Brain microvascular endothelial cell (primary cell): ENCODE measurements at regions not wholly inside any gene's neighbourhood (a gene's known extent, or its start where the extent isn't known, plus 50 kb on each side); places are given as distances from the start of the nearest gene placed in this dataset.
"Not testable (repeated sequence)": the region's sequence is repeated elsewhere in the genome, so short reads cannot be mapped to it uniquely, and the experiment has no call there.

Experiments
- DNase-seq: peaks from one replicate; pipeline ENCODE4 v3.0.0-alpha.2; 2020
- H3K27ac ChIP-seq: fragments of 250-450 bp; sonication (Bioruptor Pico); 2 replicates; pipeline ENCODE4 v1.5.1; 2020; ENCODE audit warnings: mild to moderate bottlenecking, moderate library complexity
- H3K27me3 ChIP-seq: fragments of 250-450 bp; sonication (Bioruptor Pico); replicated peaks from 2 replicates; pipeline ENCODE4 v1.5.1; 2020; ENCODE audit warnings: mild to moderate bottlenecking
- H3K36me3 ChIP-seq: fragments of 250-450 bp; sonication (Bioruptor Pico); replicated peaks from 2 replicates; pipeline ENCODE4 v1.5.1; 2020; ENCODE audit warnings: mild to moderate bottlenecking
- H3K4me3 ChIP-seq: 2 replicates; pipeline ENCODE4 v1.5.1; 2011; ENCODE audit warnings: low read depth, mild to moderate bottlenecking, control low read depth, low read length, moderate library complexity
- CTCF ChIP-seq: IDR thresholded peaks from 2 replicates; pipeline ENCODE4 v1.5.1; 2011; ENCODE audit warnings: low read depth, mild to moderate bottlenecking, moderate library complexity, low read length, control low read depth, inconsistent platforms; ENCODE audit errors: missing control alignments
- in situ Hi-C: cut with HindIII; loops from 2 replicates; pipeline ENCODE4 v1.10.0; 2017; ENCODE audit warnings: low sequenced_read_pairs, low pct_ligation_motif_present

DNA sequence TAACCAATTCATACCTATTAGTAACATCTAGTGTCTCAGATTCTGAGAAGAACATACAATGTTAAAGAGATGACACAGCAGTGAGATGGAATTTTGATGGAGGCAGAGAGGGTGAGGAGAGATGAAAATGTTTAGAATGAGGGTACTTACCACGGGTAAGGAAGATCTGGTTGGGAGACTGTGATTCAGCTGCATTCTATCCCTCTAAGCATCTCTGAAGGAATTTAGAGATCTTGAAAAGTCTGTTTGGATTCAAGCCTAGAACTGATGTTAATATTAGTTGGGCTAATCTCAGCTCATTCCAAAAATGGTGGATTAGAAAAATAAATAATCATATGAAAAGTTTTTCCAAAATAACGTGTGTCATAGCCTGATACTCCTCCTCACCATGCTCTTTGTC lies 191.5 kb upstream of the CLINT1 start:
- no peak for TF ChIP-seq CTCF
- no peak overlapping the region for H3K27ac ChIP-seq
- H3K36me3 ChIP-seq, result no peaks in the 10 kb centered on the region
- H3K27me3 ChIP-seq, result no peaks in the 10 kb centered on the region
- DNase-seq, result no peak
- in situ Hi-C loops, result no loop called here
- H3K4me3 ChIP-seq, result no peak overlapping the region

DNA sequence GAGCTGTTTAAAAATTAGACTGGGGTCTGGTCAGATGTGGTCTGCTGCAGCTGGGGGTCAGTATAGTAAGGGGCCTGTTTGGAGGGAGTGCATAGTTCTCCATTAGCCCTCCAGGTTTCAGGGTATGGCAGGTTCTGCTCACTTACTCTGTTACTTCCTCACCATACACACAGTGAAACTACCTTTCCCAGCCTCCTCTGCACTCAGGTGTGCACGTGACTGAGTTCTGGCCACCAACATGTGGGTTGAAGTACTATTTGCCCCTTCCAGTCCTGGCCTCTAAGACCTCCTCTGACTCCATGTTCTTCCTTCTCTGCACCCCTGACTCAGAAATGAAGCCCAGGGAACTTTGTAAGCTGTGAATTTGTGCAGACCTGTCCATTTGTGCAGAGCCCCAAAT lies 190.5 kb upstream of the CLINT1 start:
- H3K36me3 ChIP-seq, result no peaks in the 10 kb centered on the region
- no peak for TF ChIP-seq CTCF
- in situ Hi-C loops, result no loop called here
- no peak for DNase-seq
- H3K4me3 ChIP-seq, result no peak overlapping the region
- no peak overlapping the region for H3K27ac ChIP-seq
- H3K27me3 ChIP-seq, result no peaks in the 10 kb centered on the region

- no peak for TF ChIP-seq CTCF
- Histone ChIP-seq H3K27me3 (no peaks in the 10 kb centered on the region), H3K36me3 (no peaks in the 10 kb centered on the region), H3K4me3 (no peak overlapping the region), H3K27ac (no peak overlapping the region)
- in situ Hi-C loops, result no loop called here
- no peak for DNase-seq
These were observed 186.8 kb upstream of the CLINT1 start for GRCh38 chr5:158045696-158046095.

GRCh38 chr5:158039911-158040347 lies 181.0 kb upstream of the CLINT1 start:
- TF ChIP-seq CTCF, result no peak
- no peak for DNase-seq
- H3K36me3 ChIP-seq, result no peaks in the 10 kb centered on the region
- no peak overlapping the region for H3K27ac ChIP-seq
- no peak overlapping the region for H3K4me3 ChIP-seq
- no peaks in the 10 kb centered on the region for H3K27me3 ChIP-seq
- in situ Hi-C loops, result no loop called here

DNA sequence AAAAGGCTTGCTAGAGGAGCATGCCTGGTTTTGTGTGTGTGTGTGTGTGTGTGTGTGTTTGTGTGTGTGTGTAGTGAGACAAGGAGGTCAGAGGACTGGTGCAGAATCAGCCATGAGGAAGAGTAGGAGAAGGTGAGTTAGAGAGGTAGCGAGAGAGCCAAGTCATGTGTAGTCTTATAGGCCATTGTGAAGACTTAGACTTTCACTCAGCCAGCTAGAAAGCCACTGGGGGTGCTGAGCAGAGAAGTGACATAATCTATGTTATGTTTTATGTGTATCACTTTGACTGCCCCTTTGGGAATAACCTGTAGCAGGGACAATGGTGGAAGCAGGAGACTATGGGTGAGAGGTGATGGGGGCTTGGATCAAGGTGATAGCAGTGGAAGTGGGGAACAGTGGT lies 180.5 kb upstream of the CLINT1 start:
- in situ Hi-C loops, result no loop called here
- Histone ChIP-seq H3K36me3 (no peaks in the 10 kb centered on the region), H3K4me3 (no peak overlapping the region), H3K27me3 (no peaks in the 10 kb centered on the region), H3K27ac (no peak overlapping the region)
- TF ChIP-seq CTCF, result no peak
- DNase-seq, result no peak

DNA sequence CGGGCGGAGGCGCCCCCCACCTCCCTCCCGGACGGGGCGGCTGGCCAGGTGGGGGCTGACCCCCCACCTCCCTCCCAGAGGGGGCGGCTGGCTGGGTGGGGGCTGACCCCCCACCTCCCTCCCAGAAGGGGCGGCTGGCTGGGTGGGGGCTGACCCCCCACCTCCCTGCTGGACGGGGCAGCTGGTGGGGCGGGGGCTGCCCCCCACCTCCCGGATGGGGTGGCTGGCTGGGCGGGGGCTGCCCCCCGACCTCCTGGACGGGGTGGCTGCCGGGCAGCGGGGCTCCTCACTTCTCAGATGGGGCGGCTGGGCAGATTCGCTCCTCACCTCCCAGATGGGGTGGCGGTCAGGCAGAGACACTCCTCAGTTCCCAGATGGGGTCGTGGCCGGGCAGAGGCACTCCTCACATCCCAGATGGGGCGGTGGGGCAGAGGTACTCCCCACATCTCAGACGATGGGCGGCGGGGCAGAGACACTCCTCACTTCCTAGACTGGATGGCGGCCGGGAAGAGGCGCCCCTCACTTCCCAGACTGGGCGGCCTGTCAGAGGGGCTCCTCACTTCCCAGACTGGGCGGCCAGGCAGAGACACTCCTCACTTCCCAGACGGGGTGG lies 178.1 kb upstream of the CLINT1 start:
- H3K36me3 ChIP-seq, H3K27ac ChIP-seq, in situ Hi-C loops, H3K27me3 ChIP-seq, DNase-seq, H3K4me3 ChIP-seq: not testable (repeated sequence)

- H3K4me3 ChIP-seq, H3K27ac ChIP-seq, H3K36me3 ChIP-seq, in situ Hi-C loops, DNase-seq, H3K27me3 ChIP-seq: not testable (repeated sequence)
These were observed 175.6 kb upstream of the CLINT1 start for GRCh38 chr5:158034586-158034985.
